HG03039 (cell line): ENCODE measurements at regions not wholly inside any gene's neighbourhood (a gene's known extent, or its start where the extent isn't known, plus 50 kb on each side); places are given as distances from the start of the nearest gene placed in this dataset.
"Not testable (repeated sequence)": the region's sequence is repeated elsewhere in the genome, so short reads cannot be mapped to it uniquely, and the experiment has no call there.

Experiments used
- ATAC-seq: cut with Tn5 transposase; IDR thresholded peaks from one replicate; pipeline ENCODE4 v1.9.1; 2021; ENCODE audit warnings: mild to moderate bottlenecking, moderate library complexity; ENCODE audit not compliant: unreplicated experiment

GRCh38 chr4:101421386-101421785, 74.1 kb upstream of the PPP3CA start:
- no peak for ATAC-seq

GRCh38 chr4:101420661-101421060, 73.3 kb upstream of the PPP3CA start:
- no peak for ATAC-seq

GRCh38 chr4:101419336-101420135, 72.2 kb upstream of the PPP3CA start:
- ATAC-seq, result peak; percentile 65

DNA sequence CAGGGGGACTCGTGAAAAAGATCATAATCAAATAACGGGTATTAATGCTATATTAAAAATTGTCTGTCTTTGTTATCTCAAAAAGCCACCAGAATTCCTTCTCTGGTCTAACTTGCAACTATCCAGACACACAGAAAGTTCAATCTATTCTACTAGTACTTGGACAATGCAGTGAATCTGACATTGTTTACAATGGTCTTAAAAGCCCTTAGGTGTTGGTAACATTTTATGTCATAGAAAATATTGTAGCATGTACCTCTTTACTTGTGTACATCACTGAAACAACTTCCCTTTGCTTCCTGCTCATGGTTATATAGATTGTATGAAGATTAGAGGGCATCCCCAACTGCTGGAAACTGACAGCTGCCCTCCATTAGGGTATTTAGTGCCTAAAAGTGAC, 71.1 kb upstream of the PPP3CA start:
- ATAC-seq, result no peak

DNA sequence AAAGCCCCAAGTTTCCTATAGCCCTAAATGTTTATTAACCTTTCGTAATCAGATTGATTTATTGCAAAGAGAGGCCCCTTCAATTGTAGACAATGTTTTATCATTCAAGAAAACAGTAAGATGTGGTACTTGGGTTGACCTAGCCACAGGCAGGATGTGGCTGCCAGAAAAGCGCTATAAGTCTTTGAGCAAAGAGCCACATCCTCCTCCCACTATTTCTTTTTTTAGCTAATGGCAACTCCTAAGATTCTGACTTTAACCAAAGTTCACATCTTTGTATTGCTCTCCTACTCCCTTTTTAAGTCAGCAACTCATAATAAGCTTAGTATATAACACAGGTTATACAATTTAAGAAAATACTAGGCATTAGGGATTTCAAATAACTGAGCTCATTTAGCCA, 70.7 kb upstream of the PPP3CA start:
- peak; percentile 83 for ATAC-seq

DNA sequence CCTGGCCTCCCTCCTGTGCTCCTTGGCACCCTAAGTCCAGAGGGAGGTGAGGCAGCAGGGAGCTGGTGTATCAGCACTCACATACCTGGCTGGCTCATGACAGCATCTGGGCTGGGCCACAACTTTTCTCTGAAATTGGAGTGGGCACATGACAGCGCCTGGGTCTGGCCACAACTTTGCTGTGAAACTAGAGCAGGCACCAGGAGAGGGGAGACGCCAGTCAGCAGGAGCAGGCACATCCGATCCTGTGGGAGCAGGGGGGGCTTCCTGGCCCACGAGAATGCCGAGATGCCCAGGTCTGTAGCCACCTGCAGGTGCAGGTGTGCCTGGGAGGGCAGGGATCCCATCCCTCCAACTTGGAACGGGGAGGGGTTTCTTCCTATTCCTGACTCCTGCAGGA, 69.7 kb upstream of the PPP3CA start:
- ATAC-seq, result no peak

DNA sequence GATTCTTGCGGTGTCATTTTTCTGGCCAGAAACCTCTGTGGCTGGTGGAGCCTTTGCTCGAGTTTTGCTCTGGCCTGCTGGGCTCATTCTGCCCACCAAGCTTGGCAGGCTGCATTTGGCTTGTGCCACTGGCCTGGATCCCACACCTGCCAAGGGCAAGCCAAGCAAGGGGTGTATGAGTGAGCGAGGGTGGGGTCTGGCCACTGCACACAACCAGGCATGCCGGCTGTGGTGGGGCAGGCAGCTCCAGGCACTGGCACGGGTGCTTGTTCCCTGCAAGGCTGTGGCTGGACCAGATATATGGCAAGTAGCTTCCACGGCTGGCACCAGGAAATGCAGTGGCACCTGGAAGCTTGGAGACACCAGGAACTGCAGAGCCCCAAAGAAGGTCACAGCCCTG, 68.6 kb upstream of the PPP3CA start:
- ATAC-seq, result no peak

DNA sequence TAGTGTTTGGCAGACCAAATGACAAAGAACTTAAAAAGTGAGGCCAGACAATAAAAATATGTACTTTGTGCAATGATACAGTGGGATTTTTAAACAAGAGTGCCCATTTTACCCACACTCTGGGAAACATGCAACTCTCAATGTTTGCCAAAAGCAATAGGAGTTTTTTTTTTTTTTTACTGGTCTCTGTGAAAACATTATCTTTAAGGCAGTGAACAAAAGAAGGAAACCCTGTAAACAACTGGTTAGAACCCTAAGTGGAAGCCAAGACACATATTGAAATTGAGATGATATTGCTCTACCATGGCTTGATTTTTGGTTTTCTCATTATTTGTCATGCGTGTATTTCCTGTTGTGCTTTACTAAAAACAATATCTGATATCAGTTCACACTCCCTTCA, 67.2 kb upstream of the PPP3CA start:
- ATAC-seq, result no peak

DNA sequence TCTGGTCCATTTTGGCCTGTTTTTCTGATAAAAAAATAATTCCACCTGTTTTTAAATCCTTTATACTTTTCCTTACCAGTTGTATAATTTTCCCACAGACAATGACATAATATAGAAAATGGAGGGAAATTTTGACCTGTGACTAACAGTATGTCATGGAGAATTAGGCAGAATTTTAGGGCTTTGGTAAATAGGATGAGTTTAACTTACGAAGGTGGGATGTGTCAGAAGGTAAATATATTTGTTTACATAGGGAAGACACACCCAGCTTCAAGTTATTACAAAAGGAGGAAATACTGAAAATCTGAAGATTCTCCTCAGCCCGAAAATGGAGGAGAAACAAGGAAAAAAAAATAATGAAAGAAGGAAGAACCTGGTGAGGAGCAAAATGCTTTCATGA, 64.6 kb upstream of the PPP3CA start:
- ATAC-seq, result no peak

GRCh38 chr4:101411281-101411910, 64.1 kb upstream of the PPP3CA start:
- ATAC-seq, result not testable (repeated sequence)

DNA sequence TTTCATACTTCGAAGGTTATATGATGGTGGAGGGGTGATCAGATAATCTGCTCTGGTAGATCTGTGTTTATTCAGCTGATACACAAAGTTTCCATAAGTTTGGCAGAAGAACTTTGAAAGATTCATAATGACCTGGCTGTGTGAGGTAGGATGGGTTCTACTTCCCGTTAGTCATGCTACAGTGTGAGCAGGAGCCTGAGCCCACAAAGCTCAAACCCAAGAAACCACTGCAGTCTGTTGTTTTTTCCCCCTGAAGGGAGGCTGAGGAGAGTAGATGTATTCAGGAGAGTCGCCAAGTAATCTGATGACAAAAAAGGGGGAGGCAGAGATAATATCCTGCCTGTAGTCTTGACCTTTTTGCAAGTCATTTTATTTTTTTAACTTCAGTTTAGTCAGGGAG, 52.8 kb upstream of the PPP3CA start:
- no peak for ATAC-seq

DNA sequence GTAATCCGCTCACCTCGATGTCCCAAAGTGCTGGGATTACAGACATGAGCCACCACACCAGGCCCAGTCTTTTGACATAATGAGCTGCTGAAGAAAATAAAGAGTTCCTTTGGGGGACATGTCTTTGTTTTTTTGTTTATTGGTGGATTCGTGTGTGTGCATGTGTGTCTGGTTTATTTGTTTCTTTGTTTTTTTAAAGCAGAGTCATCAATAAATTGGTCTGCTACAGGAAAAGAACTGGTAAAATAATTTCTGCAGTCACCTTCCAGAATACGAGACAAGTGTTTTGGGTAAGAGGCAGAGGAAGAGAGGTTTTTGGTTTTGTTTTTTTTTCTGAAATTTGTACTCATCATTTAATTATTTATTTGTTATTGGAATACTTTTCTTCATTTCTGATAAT, 51.5 kb upstream of the PPP3CA start:
- no peak for ATAC-seq
